GM10266 (cell line): ENCODE measurements at regions not wholly inside any gene's neighbourhood (a gene's known extent, or its start where the extent isn't known, plus 50 kb on each side); places are given as distances from the start of the nearest gene placed in this dataset.

Source experiments
- DNase-seq: peaks from one replicate; pipeline ENCODE4 v3.0.0; 2012; ENCODE audit errors: extremely low spot score
- CTCF ChIP-seq: IDR thresholded peaks from 2 replicates; pipeline ENCODE4 v1.5.1; 2012; ENCODE audit warnings: mild to moderate bottlenecking, low read depth; ENCODE audit not compliant: control insufficient read depth, insufficient read depth; ENCODE audit errors: missing control alignments

GRCh38 chr13:22082437-22083100 lies 411.7 kb downstream of the FGF9 start:
- no peak for DNase-seq
- TF ChIP-seq CTCF, result no peak

GRCh38 chr13:22085001-22085400 lies 414.1 kb downstream of the FGF9 start:
- TF ChIP-seq CTCF, result no peak
- DNase-seq, result no peak

GRCh38 chr13:22086597-22087330 lies 415.9 kb downstream of the FGF9 start:
- DNase-seq, result no peak
- no peak for TF ChIP-seq CTCF

DNA sequence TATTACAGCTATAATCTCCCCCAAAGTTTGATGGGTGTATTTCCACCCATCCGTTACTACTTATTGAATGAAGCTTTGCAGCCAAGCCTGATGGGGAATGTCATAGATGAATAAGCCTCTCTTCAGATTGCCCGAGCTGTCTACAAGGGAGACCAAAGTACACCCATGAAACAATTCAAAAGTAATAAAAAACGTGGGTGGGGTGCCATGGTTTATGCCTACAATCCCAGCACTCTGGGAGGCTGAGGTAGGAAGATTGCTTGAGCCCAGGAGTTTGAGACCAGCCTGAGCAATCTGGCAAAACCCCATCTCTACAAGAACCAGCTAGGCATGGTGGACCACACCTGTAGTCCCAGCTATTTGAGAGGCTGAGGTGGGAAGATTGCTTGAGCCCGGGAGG lies 419.2 kb downstream of the FGF9 start:
- TF ChIP-seq CTCF, result no peak
- DNase-seq, result no peak

- TF ChIP-seq CTCF, result no peak
- no peak for DNase-seq
These were observed 420.5 kb downstream of the FGF9 start for GRCh38 chr13:22091222-22091970.

DNA sequence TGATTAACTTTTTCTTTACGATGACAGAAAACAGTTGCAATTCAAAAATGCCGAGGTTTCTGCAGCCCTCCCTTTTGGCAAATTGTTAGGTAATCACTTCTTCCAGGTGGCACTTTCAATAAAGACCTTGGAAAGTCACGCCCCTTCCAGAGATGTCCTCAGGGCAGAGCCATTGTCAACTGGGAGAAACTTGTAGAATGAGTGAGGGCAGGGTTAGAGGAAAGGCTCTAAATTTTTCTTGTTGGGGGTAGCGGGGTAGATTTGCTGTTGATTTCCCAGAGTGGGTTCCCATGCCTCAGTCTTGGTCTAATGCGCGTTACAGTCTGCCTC lies 421.1 kb downstream of the FGF9 start:
- no peak for TF ChIP-seq CTCF
- no peak for DNase-seq
